ENCODE measurements at regions not wholly inside any gene's neighbourhood (a gene's known extent, or its start where the extent isn't known, plus 50 kb on each side); places are given as distances from the start of the nearest gene placed in this dataset.
"Not testable (repeated sequence)": the region's sequence is repeated elsewhere in the genome, so short reads cannot be mapped to it uniquely, and the experiment has no call there.

DNA sequence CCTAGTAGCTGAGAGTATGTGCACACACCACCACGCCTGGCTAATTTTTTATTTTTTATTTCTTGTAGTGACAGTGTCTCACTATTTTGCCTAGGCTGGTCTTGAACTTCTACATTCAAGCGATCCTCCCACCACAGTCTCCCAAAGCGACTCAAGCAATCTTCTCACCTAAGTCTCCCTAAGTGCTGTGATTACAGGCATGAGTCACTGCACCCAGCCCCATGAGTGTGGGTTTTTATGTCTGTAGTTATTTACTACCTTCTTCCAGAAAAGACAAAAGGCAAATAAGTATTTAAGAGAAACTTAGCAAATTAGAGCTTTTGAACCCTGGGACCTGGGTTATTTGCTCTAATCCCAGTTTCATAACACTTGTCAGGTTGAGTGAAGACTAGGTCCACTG, 92.3 kb upstream of the HCRTR2 start:
- ChIA-PET POLR2A (no interaction called here), CTCF (ENCODE audit: unreplicated experiment) (no interaction called here)
- no TSS peak for BruUV-seq (replicated peaks)
- Histone ChIP-seq H3K9me3 (ENCODE audit: low read length) (no peaks in the 10 kb centered on the region), H3K4me3 (ENCODE audit: low read depth, low read length, poor library complexity, severe bottlenecking) (no peak overlapping the region), H2AFZ (ENCODE audit: low read length) (no peak overlapping the region), H3K79me2 (ENCODE audit: insufficient read depth, low read depth, low read length) (no peaks in the 10 kb centered on the region), H3K27ac (ENCODE audit: low read depth, low read length, poor library complexity, severe bottlenecking) (no peak overlapping the region), H4K20me1 (ENCODE audit: insufficient read depth, low read length) (no peaks in the 10 kb centered on the region), H3K4me2 (ENCODE audit: low read length) (no peak overlapping the region), H3K36me3 (ENCODE audit: insufficient read depth, low read length) (no peaks in the 10 kb centered on the region), H3K9me2 (ENCODE audit: insufficient read depth, low read length) (no peaks in the 10 kb centered on the region), H3K4me1 (ENCODE audit: insufficient read depth, low read length, poor library complexity, severe bottlenecking) (no peaks in the 10 kb centered on the region)
- DNase-seq (ENCODE audit: low spot score): no peak
- no peak for TF ChIP-seq EZH2phosphoT487 (IDR thresholded peaks at IDR 0.05; ENCODE audit: borderline replicate concordance, low read depth, low read length)
- TF ChIP-seq, protein P1, sequence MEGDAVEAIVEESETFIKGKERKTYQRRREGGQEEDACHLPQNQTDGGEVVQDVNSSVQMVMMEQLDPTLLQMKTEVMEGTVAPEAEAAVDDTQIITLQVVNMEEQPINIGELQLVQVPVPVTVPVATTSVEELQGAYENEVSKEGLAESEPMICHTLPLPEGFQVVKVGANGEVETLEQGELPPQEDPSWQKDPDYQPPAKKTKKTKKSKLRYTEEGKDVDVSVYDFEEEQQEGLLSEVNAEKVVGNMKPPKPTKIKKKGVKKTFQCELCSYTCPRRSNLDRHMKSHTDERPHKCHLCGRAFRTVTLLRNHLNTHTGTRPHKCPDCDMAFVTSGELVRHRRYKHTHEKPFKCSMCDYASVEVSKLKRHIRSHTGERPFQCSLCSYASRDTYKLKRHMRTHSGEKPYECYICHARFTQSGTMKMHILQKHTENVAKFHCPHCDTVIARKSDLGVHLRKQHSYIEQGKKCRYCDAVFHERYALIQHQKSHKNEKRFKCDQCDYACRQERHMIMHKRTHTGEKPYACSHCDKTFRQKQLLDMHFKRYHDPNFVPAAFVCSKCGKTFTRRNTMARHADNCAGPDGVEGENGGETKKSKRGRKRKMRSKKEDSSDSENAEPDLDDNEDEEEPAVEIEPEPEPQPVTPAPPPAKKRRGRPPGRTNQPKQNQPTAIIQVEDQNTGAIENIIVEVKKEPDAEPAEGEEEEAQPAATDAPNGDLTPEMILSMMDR (conservative IDR thresholded peaks at IDR 0.05; ENCODE audit: low read length): no peak
- intact Hi-C loops (cut with micrococcal nuclease; ENCODE audit: unreplicated experiment): no loop called here

GRCh38 chr6:55088011-55088410, 86.3 kb upstream of the HCRTR2 start:
- CTCF ChIA-PET (ENCODE audit: unreplicated experiment); H3K79me2 ChIP-seq (ENCODE audit: insufficient read depth, low read depth, low read length); H3K9me3 ChIP-seq (ENCODE audit: low read length); H4K20me1 ChIP-seq (ENCODE audit: insufficient read depth, low read length); H3K36me3 ChIP-seq (ENCODE audit: insufficient read depth, low read length); H3K4me3 ChIP-seq (ENCODE audit: low read depth, low read length, poor library complexity, severe bottlenecking); DNase-seq (ENCODE audit: low spot score); H2AFZ ChIP-seq (ENCODE audit: low read length); BruUV-seq (replicated peaks); H3K4me1 ChIP-seq (ENCODE audit: insufficient read depth, low read length, poor library complexity, severe bottlenecking); H3K27ac ChIP-seq (ENCODE audit: low read depth, low read length, poor library complexity, severe bottlenecking); intact Hi-C loops (cut with micrococcal nuclease; ENCODE audit: unreplicated experiment); H3K4me2 ChIP-seq (ENCODE audit: low read length); H3K9me2 ChIP-seq (ENCODE audit: insufficient read depth, low read length): not testable (repeated sequence)
- POLR2A ChIA-PET: interaction anchor here (0.6 kb wide), 1 partner anchor 637 kb away, joined by 3 read pairs; no protein-coding TSS in a partner anchor

GRCh38 chr6:55088902-55089301, 85.4 kb upstream of the HCRTR2 start:
- H3K79me2 ChIP-seq (ENCODE audit: insufficient read depth, low read depth, low read length): no peaks in the 10 kb centered on the region
- TF ChIP-seq, protein P1 (conservative IDR thresholded peaks at IDR 0.05; ENCODE audit: low read length): no peak
- no peak for TF ChIP-seq EZH2phosphoT487 (IDR thresholded peaks at IDR 0.05; ENCODE audit: borderline replicate concordance, low read depth, low read length)
- H3K36me3 ChIP-seq (ENCODE audit: insufficient read depth, low read length): no peaks in the 10 kb centered on the region
- CTCF ChIA-PET (ENCODE audit: unreplicated experiment): no interaction called here
- DNase-seq (ENCODE audit: low spot score): no peak
- no TSS peak for BruUV-seq (replicated peaks)
- no peaks in the 10 kb centered on the region for H3K4me1 ChIP-seq (ENCODE audit: insufficient read depth, low read length, poor library complexity, severe bottlenecking)
- intact Hi-C loops (cut with micrococcal nuclease; ENCODE audit: unreplicated experiment): no loop called here
- H3K4me2 ChIP-seq (ENCODE audit: low read length): no peak overlapping the region
- H4K20me1 ChIP-seq (ENCODE audit: insufficient read depth, low read length): no peaks in the 10 kb centered on the region
- no peak overlapping the region for H3K27ac ChIP-seq (ENCODE audit: low read depth, low read length, poor library complexity, severe bottlenecking)
- no peak overlapping the region for H2AFZ ChIP-seq (ENCODE audit: low read length)
- POLR2A ChIA-PET: interaction anchor here (0.6 kb wide), 1 partner anchor 636 kb away, joined by 3 read pairs; no protein-coding TSS in a partner anchor
- H3K4me3 ChIP-seq (ENCODE audit: low read depth, low read length, poor library complexity, severe bottlenecking): no peak overlapping the region
- H3K9me2 ChIP-seq (ENCODE audit: insufficient read depth, low read length): no peaks in the 10 kb centered on the region
- H3K9me3 ChIP-seq (ENCODE audit: low read length): no peaks in the 10 kb centered on the region
